ENCODE measurements at regions not wholly inside any gene's neighbourhood (a gene's known extent, or its start where the extent isn't known, plus 50 kb on each side); places are given as distances from the start of the nearest gene placed in this dataset.

- TF ChIP-seq, protein P1, sequence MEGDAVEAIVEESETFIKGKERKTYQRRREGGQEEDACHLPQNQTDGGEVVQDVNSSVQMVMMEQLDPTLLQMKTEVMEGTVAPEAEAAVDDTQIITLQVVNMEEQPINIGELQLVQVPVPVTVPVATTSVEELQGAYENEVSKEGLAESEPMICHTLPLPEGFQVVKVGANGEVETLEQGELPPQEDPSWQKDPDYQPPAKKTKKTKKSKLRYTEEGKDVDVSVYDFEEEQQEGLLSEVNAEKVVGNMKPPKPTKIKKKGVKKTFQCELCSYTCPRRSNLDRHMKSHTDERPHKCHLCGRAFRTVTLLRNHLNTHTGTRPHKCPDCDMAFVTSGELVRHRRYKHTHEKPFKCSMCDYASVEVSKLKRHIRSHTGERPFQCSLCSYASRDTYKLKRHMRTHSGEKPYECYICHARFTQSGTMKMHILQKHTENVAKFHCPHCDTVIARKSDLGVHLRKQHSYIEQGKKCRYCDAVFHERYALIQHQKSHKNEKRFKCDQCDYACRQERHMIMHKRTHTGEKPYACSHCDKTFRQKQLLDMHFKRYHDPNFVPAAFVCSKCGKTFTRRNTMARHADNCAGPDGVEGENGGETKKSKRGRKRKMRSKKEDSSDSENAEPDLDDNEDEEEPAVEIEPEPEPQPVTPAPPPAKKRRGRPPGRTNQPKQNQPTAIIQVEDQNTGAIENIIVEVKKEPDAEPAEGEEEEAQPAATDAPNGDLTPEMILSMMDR (IDR thresholded peaks at IDR 0.05), result no peak
- no peak for TF ChIP-seq POLR2A (IDR thresholded peaks at IDR 0.05)
These were observed 116.6 kb upstream of the LGALSL start for GRCh38 chr2:64337314-64337713.

Data from breast epithelium (tissue), 3 donors.